Upper lobe of left lung (tissue), 6 donors: ENCODE measurements at regions not wholly inside any gene's neighbourhood (a gene's known extent, or its start where the extent isn't known, plus 50 kb on each side); places are given as distances from the start of the nearest gene placed in this dataset.

Experiments
- ATAC-seq, 2 donors: fragments of 200-7000 bp; cut with Tn5 transposase; one replicate each; pipeline ENCODE4 v1.9.1; 2022; ENCODE audit warnings: mild to moderate bottlenecking in 2 of 2, moderate library complexity in 2 of 2; ENCODE audit not compliant: low FRiP score in 2 of 2
- DNase-seq, 2 donors: peaks; one replicate each; pipeline ENCODE4 v3.0.0-alpha.2; 2019 to 2020
- H3K27ac ChIP-seq, 4 donors: fragments of 200-600 bp; sonication (generic); one replicate each; pipeline ENCODE4 v1.5.1; 2016 to 2019
- H3K27me3 ChIP-seq, 4 donors: fragments of 200-600 bp; sonication (generic); one replicate each; pipeline ENCODE4 v1.5.1; 2017 to 2019
- H3K36me3 ChIP-seq, 4 donors: fragments of 200-600 bp; sonication (generic); one replicate each; pipeline ENCODE4 v1.5.1; 2016 to 2019
- H3K4me1 ChIP-seq, 4 donors: fragments of 200-600 bp; sonication (generic); one replicate each; pipeline ENCODE4 v1.5.1; 2018 to 2019
- H3K4me3 ChIP-seq, 4 donors: fragments of 200-600 bp; sonication (generic); one replicate each; pipeline ENCODE4 v1.5.1; 2017 to 2019; ENCODE audit warnings: mild to moderate bottlenecking in 2 of 4, moderate library complexity in 1 of 4
- H3K9me3 ChIP-seq, 4 donors: fragments of 200-600 bp; sonication (generic); one replicate each; pipeline ENCODE4 v1.5.1; 2018 to 2019
- EP300 ChIP-seq, 4 donors: sonication (generic); formaldehyde crosslinking; IDR thresholded peaks; one replicate each; pipeline ENCODE4 v1.5.1; 2017; ENCODE audit warnings: antibody characterized with exemption in 4 of 4, control low read depth in 2 of 4
- POLR2A ChIP-seq, 4 donors: fragments of 450-650 bp; IDR thresholded peaks; one replicate each; pipeline ENCODE4 v1.5.1; 2016 to 2017; ENCODE audit warnings: antibody characterized with exemption in 4 of 4, mild to moderate bottlenecking in 2 of 4
- POLR2AphosphoS5 ChIP-seq, 2 donors: sonication (generic); formaldehyde crosslinking; IDR thresholded peaks; one replicate each; pipeline ENCODE4 v1.5.1; 2017; ENCODE audit warnings: antibody characterized with exemption in 2 of 2
- WGBS, 2 donors: methylation state at CpG; one replicate each; pipeline ENCODE4 v1.1.5; 2017 to 2018; 5-methylcytosine and 5-hydroxymethylcytosine counted together
- TF ChIP-seq, protein P1 (sequence below), 6 experiments: fragments of 450-650 bp in 4 of 6; fragments of 200-600 bp in 2 of 6; sonication (generic) in 2 of 6; IDR thresholded peaks; one replicate each; pipeline ENCODE4 v1.5.1; 2016 to 2019; ENCODE audit warnings: antibody characterized with exemption in 6 of 6
- donor health status: DM: no; HTN: no; CAD: no; lungs with moderate emphysema.
- donor health status: DM: no; HTN: yes; CAD: no; lungs with severe emphysema.

DNA sequence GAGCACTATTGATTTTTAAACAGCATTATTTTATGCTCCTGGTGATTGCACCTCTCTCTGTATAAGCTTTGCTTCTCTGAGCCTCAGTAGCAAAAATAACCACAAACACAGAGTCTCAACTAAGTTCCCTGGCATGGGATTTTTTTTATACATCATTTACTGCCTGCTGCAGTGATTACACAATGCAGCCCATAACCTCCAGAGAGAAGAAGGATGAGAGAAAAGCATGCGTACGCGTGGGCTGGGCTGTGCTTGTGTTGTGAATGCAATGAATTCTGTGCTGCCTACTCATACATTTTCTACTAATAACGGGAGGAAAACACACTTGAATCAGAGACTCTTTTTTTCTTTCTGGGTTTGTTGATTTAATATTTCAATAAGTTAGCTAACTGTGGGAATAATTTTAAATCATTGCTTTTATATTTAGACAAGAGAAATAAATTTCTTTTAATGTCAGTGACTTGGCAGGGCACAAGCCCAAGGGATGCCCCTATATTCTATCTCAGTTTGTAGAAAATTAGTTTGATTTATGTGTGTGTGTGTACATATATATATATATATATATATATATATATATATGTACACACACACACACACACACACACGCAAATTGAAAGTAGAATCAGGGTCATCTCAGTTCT, 351.5 kb downstream of the MED10 start:
- Histone ChIP-seq H3K4me3 (no peak overlapping the region), H3K27me3 (no peaks in the 10 kb centered on the region), H3K27ac (no peak overlapping the region), H3K9me3 (no peaks in the 10 kb centered on the region), H3K36me3 (no peaks in the 10 kb centered on the region), H3K4me1 (no peaks in the 10 kb centered on the region)
- 60 to 62% methylated on average over 5 of the region's 5 CpGs for WGBS, 2 donors
- no peak for TF ChIP-seq POLR2A (IDR thresholded peaks at IDR 0.05)
- TF ChIP-seq EP300 (IDR thresholded peaks at IDR 0.05), result no peak
- TF ChIP-seq, protein P1, sequence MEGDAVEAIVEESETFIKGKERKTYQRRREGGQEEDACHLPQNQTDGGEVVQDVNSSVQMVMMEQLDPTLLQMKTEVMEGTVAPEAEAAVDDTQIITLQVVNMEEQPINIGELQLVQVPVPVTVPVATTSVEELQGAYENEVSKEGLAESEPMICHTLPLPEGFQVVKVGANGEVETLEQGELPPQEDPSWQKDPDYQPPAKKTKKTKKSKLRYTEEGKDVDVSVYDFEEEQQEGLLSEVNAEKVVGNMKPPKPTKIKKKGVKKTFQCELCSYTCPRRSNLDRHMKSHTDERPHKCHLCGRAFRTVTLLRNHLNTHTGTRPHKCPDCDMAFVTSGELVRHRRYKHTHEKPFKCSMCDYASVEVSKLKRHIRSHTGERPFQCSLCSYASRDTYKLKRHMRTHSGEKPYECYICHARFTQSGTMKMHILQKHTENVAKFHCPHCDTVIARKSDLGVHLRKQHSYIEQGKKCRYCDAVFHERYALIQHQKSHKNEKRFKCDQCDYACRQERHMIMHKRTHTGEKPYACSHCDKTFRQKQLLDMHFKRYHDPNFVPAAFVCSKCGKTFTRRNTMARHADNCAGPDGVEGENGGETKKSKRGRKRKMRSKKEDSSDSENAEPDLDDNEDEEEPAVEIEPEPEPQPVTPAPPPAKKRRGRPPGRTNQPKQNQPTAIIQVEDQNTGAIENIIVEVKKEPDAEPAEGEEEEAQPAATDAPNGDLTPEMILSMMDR (IDR thresholded peaks at IDR 0.05), result no peak
- TF ChIP-seq POLR2AphosphoS5 (IDR thresholded peaks at IDR 0.05), result no peak
- peak in 1 of 2 donors; percentile 67 for ATAC-seq
- DNase-seq, result no peak

DNA sequence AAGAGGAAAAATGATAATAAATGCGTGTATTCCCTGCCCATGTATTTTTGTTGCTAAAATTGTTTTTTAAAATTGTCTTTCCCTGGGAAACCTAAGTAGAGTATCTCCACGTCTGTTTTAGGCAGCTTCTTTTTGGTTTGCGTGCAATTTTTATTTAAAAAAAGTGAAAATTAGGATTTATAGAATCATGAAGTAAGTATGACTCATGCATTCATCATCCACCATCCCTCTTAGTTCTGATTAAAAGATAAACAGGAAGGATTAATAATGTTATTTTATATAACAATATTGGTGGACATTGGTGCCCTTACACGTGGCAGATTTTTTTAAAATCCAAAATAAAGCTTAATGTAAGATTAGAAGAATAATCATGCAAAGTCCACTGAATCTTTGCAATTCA, 358.7 kb downstream of the MED10 start:
- DNase-seq (no peak), ATAC-seq (no peak)
- Histone ChIP-seq H3K4me3 (no peak overlapping the region), H3K27ac (no peak overlapping the region), H3K27me3 (no peaks in the 10 kb centered on the region), H3K9me3 (no peaks in the 10 kb centered on the region), H3K4me1 (no peaks in the 10 kb centered on the region), H3K36me3 (no peaks in the 10 kb centered on the region)
- 49 to 65% methylated on average over 4 of the region's 4 CpGs for WGBS, 2 donors
- no peak for TF ChIP-seq EP300 (IDR thresholded peaks at IDR 0.05)
- TF ChIP-seq, protein P1 (IDR thresholded peaks at IDR 0.05), result no peak
- no peak for TF ChIP-seq POLR2AphosphoS5 (IDR thresholded peaks at IDR 0.05)
- no peak for TF ChIP-seq POLR2A (IDR thresholded peaks at IDR 0.05)

DNA sequence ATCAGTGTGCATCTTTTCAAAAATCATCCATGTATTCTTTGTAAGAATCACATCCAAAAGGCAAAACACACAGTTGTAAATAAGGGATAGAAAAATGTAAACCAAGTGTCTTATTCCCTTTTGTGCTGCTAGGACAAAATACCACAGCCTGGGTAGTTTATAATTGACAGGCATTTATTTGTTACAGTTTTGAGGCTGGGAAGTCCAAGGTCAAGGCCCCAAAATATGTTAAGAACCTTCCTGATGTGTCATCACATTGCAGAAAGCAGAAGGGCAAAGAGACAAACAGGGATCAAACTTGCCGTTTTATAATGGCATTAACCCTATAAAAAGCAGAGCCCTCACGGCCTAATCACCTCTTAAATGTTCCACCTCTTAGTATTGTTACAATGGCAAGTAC, 364.8 kb downstream of the MED10 start:
- 70 to 84% methylated on average over 2 of the region's 2 CpGs for WGBS, 2 donors
- Histone ChIP-seq H3K4me3 (no peak overlapping the region), H3K27ac (no peak overlapping the region), H3K36me3 (no peaks in the 10 kb centered on the region), H3K9me3 (no peaks in the 10 kb centered on the region), H3K4me1 (no peaks in the 10 kb centered on the region), H3K27me3 (no peaks in the 10 kb centered on the region)
- no peak for TF ChIP-seq POLR2A (IDR thresholded peaks at IDR 0.05)
- TF ChIP-seq EP300 (IDR thresholded peaks at IDR 0.05), result no peak
- TF ChIP-seq, protein P1 (IDR thresholded peaks at IDR 0.05), result no peak
- TF ChIP-seq POLR2AphosphoS5 (IDR thresholded peaks at IDR 0.05), result no peak
- no peak for DNase-seq
- ATAC-seq, result no peak

DNA sequence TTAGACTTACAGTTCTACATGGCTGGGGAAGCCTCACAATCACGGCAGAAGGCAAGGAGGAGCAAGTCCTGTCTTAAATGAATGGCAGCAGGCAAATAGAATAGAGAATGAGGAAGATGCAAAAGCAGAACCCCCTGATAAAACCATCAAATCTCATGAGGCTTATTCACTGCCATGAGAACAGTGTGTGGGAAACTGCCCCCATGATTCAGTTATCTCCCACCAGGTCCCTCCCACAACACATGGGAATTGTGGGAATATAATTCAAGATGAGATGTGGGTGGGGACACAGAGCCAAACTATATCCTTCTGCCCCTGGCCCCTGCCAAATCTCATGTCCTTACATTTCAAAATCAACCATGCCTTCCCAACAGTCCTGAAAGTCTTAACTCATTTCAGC, 367.1 kb downstream of the MED10 start:
- H3K27ac ChIP-seq, result no peak overlapping the region
- no peak for TF ChIP-seq EP300 (IDR thresholded peaks at IDR 0.05)
- TF ChIP-seq POLR2AphosphoS5 (IDR thresholded peaks at IDR 0.05), result no peak
- TF ChIP-seq POLR2A (IDR thresholded peaks at IDR 0.05), result no peak
- TF ChIP-seq, protein P1 (IDR thresholded peaks at IDR 0.05), result no peak
- DNase-seq, result no peak
- H3K4me3 ChIP-seq, result no peak overlapping the region
- H3K27me3 ChIP-seq, result no peaks in the 10 kb centered on the region
- H3K9me3 ChIP-seq, result no peaks in the 10 kb centered on the region
- 58 to 72% methylated on average over 1 of the region's 1 CpG for WGBS, 2 donors
- H3K4me1 ChIP-seq, result no peaks in the 10 kb centered on the region
- no peaks in the 10 kb centered on the region for H3K36me3 ChIP-seq
- no peak for ATAC-seq

DNA sequence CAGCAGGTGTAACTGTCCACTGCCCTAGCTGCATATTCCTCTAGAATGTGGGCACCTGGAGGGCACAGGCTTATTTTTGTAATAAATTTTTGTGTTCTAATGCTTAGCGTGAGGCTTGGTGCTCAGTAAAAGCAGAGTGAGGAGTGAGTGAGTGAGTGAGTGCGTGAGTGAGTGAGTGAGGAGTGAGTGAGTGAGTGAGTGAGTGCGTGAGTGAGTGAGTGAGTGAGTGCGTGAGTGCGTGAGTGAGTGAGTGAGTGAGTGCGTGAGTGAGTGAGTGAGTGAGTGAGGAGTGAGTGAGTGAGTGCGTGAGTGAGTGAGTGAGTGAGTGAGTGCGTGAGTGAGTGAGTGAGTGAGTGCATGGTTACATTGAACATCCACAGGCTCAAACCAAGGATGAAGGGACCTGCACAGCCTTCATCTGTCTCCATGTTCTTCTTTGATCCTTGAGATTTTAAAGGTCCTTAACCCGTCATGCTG, 371.5 kb downstream of the MED10 start:
- no peaks in the 10 kb centered on the region for H3K9me3 ChIP-seq
- DNase-seq (no peak), ATAC-seq (no peak)
- H3K27ac ChIP-seq, result no peak overlapping the region
- H3K4me3 ChIP-seq, result no peak overlapping the region
- no peaks in the 10 kb centered on the region for H3K36me3 ChIP-seq
- WGBS, 2 donors, result 81 to 88% methylated on average over 8 to 9 of the region's 9 CpGs
- no peaks in the 10 kb centered on the region for H3K4me1 ChIP-seq
- TF ChIP-seq, protein P1 (IDR thresholded peaks at IDR 0.05), result no peak
- TF ChIP-seq POLR2A (IDR thresholded peaks at IDR 0.05) (no peak), EP300 (IDR thresholded peaks at IDR 0.05) (no peak), POLR2AphosphoS5 (IDR thresholded peaks at IDR 0.05) (no peak)
- H3K27me3 ChIP-seq, result no peaks in the 10 kb centered on the region
